ENCODE measurements at regions not wholly inside any gene's neighbourhood (a gene's known extent, or its start where the extent isn't known, plus 50 kb on each side); places are given as distances from the start of the nearest gene placed in this dataset.

- no peak overlapping the region for H3K27ac ChIP-seq (ENCODE audit: low read depth)
- DNase-seq (ENCODE audit: extremely low spot score) = no peak
- no peaks in the 10 kb centered on the region for H3K36me3 ChIP-seq (ENCODE audit: insufficient read depth)
- H3K4me1 ChIP-seq (ENCODE audit: insufficient read depth) = no peaks in the 10 kb centered on the region
- 54% methylated on average over 2 of the region's 2 CpGs for WGBS
- H3K4me3 ChIP-seq (ENCODE audit: low read depth, low read length) = no peak overlapping the region
These were observed 1167.8 kb upstream of the NCAM2 start for GRCh38 chr21:19830446-19830845.

- Histone ChIP-seq H3K4me1 (ENCODE audit: insufficient read depth) (no peaks in the 10 kb centered on the region), H3K36me3 (ENCODE audit: insufficient read depth) (no peaks in the 10 kb centered on the region), H3K27ac (ENCODE audit: low read depth) (no peak overlapping the region), H3K4me3 (ENCODE audit: low read depth, low read length) (no peak overlapping the region)
- no peak for DNase-seq (ENCODE audit: extremely low spot score)
- WGBS = 88% methylated on average over 2 of the region's 2 CpGs
These were observed 1165.7 kb upstream of the NCAM2 start for GRCh38 chr21:19832551-19832950.

- Histone ChIP-seq H3K36me3 (ENCODE audit: insufficient read depth) (no peaks in the 10 kb centered on the region), H3K4me3 (ENCODE audit: low read depth, low read length) (no peak overlapping the region), H3K27ac (ENCODE audit: low read depth) (no peak overlapping the region), H3K4me1 (ENCODE audit: insufficient read depth) (no peaks in the 10 kb centered on the region)
- WGBS = 26% methylated on average over 1 of the region's 1 CpG
- DNase-seq (ENCODE audit: extremely low spot score) = no peak
These were observed 1165.1 kb upstream of the NCAM2 start for GRCh38 chr21:19833082-19833481.

GRCh38 chr21:19842601-19843000 lies 1155.6 kb upstream of the NCAM2 start:
- DNase-seq (ENCODE audit: extremely low spot score) = no peak
- no peak overlapping the region for H3K27ac ChIP-seq (ENCODE audit: low read depth)
- no peaks in the 10 kb centered on the region for H3K4me1 ChIP-seq (ENCODE audit: insufficient read depth)
- H3K36me3 ChIP-seq (ENCODE audit: insufficient read depth) = no peaks in the 10 kb centered on the region
- no peak overlapping the region for H3K4me3 ChIP-seq (ENCODE audit: low read depth, low read length)
- 92% methylated on average over 2 of the region's 2 CpGs for WGBS

DNA sequence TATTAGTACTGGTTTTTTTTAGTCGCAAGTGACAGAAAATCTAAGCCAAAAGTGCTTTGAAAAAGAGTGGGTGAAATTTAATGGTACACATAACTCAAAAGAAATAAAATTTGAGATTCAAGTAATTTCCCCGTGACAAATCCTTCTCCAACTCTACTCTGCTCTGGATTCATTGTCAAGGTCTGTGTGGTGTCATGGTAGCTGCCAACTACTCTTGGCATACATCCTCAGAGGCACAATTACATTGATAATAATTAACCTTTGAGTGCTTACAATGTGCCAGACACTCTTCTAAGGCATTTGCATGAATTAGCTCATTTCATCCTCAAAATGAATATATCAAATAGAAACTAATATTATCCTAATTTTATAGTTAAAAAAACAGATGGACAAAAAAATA lies 1153.9 kb upstream of the NCAM2 start:
- no peak overlapping the region for H3K27ac ChIP-seq (ENCODE audit: low read depth)
- no peaks in the 10 kb centered on the region for H3K4me1 ChIP-seq (ENCODE audit: insufficient read depth)
- H3K36me3 ChIP-seq (ENCODE audit: insufficient read depth) = no peaks in the 10 kb centered on the region
- DNase-seq (ENCODE audit: extremely low spot score) = no peak
- WGBS = 88% methylated on average over 2 of the region's 2 CpGs
- no peak overlapping the region for H3K4me3 ChIP-seq (ENCODE audit: low read depth, low read length)

DNA sequence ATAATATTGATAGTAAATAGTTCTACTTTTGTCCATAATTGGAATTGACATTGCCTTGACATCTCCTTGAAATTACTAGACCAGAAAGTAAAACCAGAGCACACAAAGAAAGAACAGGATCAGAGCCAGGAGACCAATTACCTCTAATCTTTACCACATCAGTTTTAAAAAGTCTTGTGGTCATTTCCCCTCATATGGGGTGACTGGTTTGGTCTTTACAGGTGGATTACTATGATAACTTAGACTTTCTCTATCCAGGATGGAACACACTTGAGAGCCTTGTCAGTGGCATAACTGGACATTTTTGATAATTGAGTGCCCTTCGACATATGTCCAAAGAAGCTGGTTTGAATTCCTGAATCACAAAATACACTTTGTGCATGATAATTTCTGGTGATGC lies 1148.1 kb upstream of the NCAM2 start:
- H3K27ac ChIP-seq (ENCODE audit: low read depth) = no peak overlapping the region
- no peaks in the 10 kb centered on the region for H3K36me3 ChIP-seq (ENCODE audit: insufficient read depth)
- 92% methylated on average over 1 of the region's 1 CpG for WGBS
- H3K4me1 ChIP-seq (ENCODE audit: insufficient read depth) = no peaks in the 10 kb centered on the region
- H3K4me3 ChIP-seq (ENCODE audit: low read depth, low read length) = no peak overlapping the region
- DNase-seq (ENCODE audit: extremely low spot score) = no peak

DNA sequence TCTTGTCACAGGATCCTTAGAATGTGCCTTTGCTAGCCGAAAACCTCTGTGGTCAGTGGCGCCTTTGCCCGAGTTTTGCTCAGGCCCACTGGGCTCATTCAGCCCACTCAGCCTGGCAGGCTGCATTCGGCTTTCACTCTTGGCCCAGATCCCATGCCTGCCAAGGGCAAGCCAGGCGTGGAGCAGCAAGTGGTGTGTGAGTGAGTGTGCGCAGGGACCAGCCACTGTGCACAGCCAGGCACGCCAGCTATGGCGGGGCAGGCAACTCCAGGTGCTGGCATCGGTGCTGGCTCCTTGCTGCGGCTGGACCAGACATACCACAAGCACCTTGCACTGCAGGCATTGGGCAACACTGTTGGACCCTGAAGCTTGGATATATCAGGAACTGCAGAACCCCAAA lies 1145.1 kb upstream of the NCAM2 start:
- Histone ChIP-seq H3K4me1 (ENCODE audit: insufficient read depth) (no peaks in the 10 kb centered on the region), H3K27ac (ENCODE audit: low read depth) (no peak overlapping the region), H3K36me3 (ENCODE audit: insufficient read depth) (no peaks in the 10 kb centered on the region), H3K4me3 (ENCODE audit: low read depth, low read length) (no peak overlapping the region)
- 93% methylated on average over 10 of the region's 10 CpGs for WGBS
- DNase-seq (ENCODE audit: extremely low spot score) = no peak

GRCh38 chr21:19853709-19854575 lies 1144.3 kb upstream of the NCAM2 start:
- DNase-seq (ENCODE audit: extremely low spot score) = no peak
- 76% methylated on average over 22 of the region's 22 CpGs for WGBS
- no peaks in the 10 kb centered on the region for H3K36me3 ChIP-seq (ENCODE audit: insufficient read depth)

DNA sequence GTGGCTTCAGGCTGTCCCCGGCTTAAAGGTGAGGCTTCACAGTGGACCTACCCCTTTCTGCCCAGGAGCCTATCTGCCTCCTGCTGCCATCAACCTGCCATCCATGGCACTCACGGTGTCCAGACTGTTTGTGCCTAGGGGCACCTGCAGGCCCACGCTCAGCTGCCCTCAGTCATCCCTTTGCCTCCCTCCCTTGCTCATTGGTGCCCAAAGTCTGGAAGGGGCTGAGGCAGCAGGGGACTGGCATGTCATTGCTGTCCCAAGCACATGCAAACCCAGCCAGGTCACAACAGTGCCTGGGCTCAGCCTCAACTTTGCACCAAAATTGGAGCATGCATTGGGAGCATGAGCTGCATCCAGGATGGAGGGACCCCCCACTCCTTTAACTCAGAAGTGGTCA lies 1142.7 kb upstream of the NCAM2 start:
- Histone ChIP-seq H3K36me3 (ENCODE audit: insufficient read depth) (no peaks in the 10 kb centered on the region), H3K27ac (ENCODE audit: low read depth) (no peak overlapping the region), H3K4me1 (ENCODE audit: insufficient read depth) (no peaks in the 10 kb centered on the region), H3K4me3 (ENCODE audit: low read depth, low read length) (no peak overlapping the region)
- DNase-seq (ENCODE audit: extremely low spot score) = no peak
- WGBS = 91% methylated on average over 3 of the region's 3 CpGs

More at GRCh38 chr21:19853709-19854575, 1144.3 kb upstream of the NCAM2 start:
- Histone ChIP-seq H3K27ac (ENCODE audit: low read depth) (no peak overlapping the region), H3K4me3 (ENCODE audit: low read depth, low read length) (no peak overlapping the region), H3K4me1 (ENCODE audit: insufficient read depth) (no peaks in the 10 kb centered on the region)

DNA sequence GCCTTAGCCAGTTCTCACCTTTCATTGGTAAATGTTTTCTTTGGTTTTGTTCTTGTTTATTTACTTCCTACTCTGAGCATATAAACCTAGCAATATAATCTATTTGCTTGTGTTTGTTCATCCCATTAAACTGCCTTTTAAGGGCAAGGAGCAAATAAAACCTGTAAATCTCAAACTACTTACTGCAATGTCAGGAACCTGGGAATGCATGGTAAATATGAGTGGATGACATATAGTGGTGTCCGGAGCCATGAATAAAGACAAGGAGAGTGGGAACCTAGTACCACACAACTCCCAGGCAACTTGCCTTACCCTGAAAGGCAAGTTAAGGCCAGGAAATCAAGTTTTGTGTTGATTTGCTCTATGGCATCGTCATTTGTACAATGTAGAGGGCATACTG lies 1133.7 kb upstream of the NCAM2 start:
- Histone ChIP-seq H3K4me1 (ENCODE audit: insufficient read depth) (no peaks in the 10 kb centered on the region), H3K36me3 (ENCODE audit: insufficient read depth) (no peaks in the 10 kb centered on the region), H3K27ac (ENCODE audit: low read depth) (no peak overlapping the region), H3K4me3 (ENCODE audit: low read depth, low read length) (no peak overlapping the region)
- 73% methylated on average over 2 of the region's 2 CpGs for WGBS
- no peak for DNase-seq (ENCODE audit: extremely low spot score)

DNA sequence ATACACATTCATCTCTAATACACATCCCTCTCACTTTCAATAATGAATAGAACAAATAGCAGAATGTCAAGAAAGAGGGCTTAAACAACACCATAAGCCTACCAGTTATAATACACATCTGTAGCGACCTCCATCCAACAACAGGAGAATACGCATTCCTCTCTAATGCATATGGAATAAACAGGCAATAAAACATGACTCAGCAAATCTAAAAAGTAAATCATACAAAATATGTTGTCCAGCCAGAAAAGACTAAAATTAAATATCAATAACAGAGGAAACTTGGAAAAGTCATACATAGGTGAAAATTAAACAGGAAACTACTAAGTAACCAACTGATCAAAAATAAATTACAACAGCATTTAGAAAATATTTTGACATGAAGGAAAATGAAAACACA lies 1127.5 kb upstream of the NCAM2 start:
- no peak overlapping the region for H3K27ac ChIP-seq (ENCODE audit: low read depth)
- 87% methylated on average over 2 of the region's 2 CpGs for WGBS
- no peak overlapping the region for H3K4me3 ChIP-seq (ENCODE audit: low read depth, low read length)
- no peaks in the 10 kb centered on the region for H3K36me3 ChIP-seq (ENCODE audit: insufficient read depth)
- H3K4me1 ChIP-seq (ENCODE audit: insufficient read depth) = no peaks in the 10 kb centered on the region
- DNase-seq (ENCODE audit: extremely low spot score) = no peak

GRCh38 chr21:19874521-19874920 lies 1123.7 kb upstream of the NCAM2 start:
- H3K4me3 ChIP-seq (ENCODE audit: low read depth, low read length) = no peak overlapping the region
- H3K36me3 ChIP-seq (ENCODE audit: insufficient read depth) = no peaks in the 10 kb centered on the region
- DNase-seq (ENCODE audit: extremely low spot score) = no peak
- H3K4me1 ChIP-seq (ENCODE audit: insufficient read depth) = no peaks in the 10 kb centered on the region
- H3K27ac ChIP-seq (ENCODE audit: low read depth) = no peak overlapping the region
- 85% methylated on average over 2 of the region's 2 CpGs for WGBS

GRCh38 chr21:19878133-19878532 lies 1120.1 kb upstream of the NCAM2 start:
- DNase-seq (ENCODE audit: extremely low spot score) = no peak
- no peaks in the 10 kb centered on the region for H3K36me3 ChIP-seq (ENCODE audit: insufficient read depth)
- H3K4me1 ChIP-seq (ENCODE audit: insufficient read depth) = no peaks in the 10 kb centered on the region
- WGBS = 96% methylated on average over 3 of the region's 3 CpGs
- no peak overlapping the region for H3K4me3 ChIP-seq (ENCODE audit: low read depth, low read length)
- H3K27ac ChIP-seq (ENCODE audit: low read depth) = no peak overlapping the region

DNA sequence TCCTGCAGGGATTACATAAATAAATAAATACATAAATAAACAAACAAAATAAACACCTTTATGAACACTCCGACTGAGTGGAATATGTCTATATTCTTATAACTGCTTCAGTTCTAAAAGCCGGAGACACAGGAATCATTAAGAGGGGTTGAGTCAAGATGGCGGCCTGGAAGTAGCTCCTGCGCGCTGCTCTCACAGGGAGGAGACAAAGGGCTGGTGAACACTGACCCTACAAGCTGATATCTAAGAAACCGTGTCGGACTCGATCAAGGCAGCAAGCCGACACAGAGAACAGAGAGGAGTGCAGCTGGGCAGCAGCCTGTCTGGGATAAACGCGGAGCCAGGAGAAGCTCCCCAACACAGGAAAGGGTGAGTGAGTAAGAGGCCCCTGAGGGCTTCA lies 1098.6 kb upstream of the NCAM2 start:
- H3K36me3 ChIP-seq (ENCODE audit: insufficient read depth) = no peaks in the 10 kb centered on the region
- WGBS = 93% methylated on average over 11 of the region's 11 CpGs
- DNase-seq (ENCODE audit: extremely low spot score) = no peak
- no peak overlapping the region for H3K4me3 ChIP-seq (ENCODE audit: low read depth, low read length)
- no peak overlapping the region for H3K27ac ChIP-seq (ENCODE audit: low read depth)
- no peaks in the 10 kb centered on the region for H3K4me1 ChIP-seq (ENCODE audit: insufficient read depth)
